GM20431 (cell line): ENCODE measurements at regions not wholly inside any gene's neighbourhood (a gene's known extent, or its start where the extent isn't known, plus 50 kb on each side); places are given as distances from the start of the nearest gene placed in this dataset.
"Not testable (repeated sequence)": the region's sequence is repeated elsewhere in the genome, so short reads cannot be mapped to it uniquely, and the experiment has no call there.

ENCODE experiments used
- in situ Hi-C: fragments of 300-500 bp; cut with MseI, MboI; formaldehyde crosslinking; loops from one replicate; pipeline ENCODE4 v1.15.0; 2020; ENCODE audit warnings: low sequenced_read_pairs; ENCODE audit not compliant: unreplicated experiment

DNA sequence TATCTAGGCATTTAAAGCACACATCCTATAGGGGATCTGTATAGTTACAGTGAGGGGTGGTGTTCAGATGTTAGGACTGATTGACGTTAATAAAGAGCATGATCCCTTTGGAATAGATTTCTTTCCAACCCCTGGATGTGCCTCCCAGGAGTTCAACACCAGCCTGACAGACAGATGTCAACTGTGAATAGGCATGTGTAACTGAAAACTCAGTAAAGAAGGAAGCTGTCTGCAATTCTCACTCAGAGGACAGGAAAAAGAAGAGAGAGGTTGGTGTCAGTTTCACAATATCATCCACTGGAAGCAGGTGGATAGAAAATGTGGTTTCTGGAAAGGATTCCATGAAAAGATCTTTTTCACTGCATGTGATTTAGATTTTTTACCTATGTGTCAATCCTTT, 396.3 kb downstream of the NSUN3 start:
- in situ Hi-C loops = no loop called here

DNA sequence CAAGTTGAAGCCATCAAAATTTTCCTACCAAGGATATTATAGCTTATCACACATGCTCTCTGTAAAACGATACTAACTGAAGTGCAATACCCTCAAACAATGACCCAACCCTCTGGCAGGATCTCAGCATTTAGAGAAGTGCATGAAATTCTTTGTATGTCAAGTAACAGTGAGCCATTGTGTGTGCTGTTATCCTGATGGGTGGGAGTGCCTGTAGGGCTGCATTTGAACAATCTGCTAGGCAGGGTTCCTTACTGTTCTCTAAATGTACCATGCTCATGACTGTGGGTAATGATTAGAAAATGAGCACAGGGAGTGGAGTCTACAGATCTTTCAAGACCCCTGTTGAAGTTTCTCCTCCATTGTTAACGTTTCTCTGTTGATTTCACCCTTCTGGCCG, 398.1 kb downstream of the NSUN3 start:
- in situ Hi-C loops = no loop called here

DNA sequence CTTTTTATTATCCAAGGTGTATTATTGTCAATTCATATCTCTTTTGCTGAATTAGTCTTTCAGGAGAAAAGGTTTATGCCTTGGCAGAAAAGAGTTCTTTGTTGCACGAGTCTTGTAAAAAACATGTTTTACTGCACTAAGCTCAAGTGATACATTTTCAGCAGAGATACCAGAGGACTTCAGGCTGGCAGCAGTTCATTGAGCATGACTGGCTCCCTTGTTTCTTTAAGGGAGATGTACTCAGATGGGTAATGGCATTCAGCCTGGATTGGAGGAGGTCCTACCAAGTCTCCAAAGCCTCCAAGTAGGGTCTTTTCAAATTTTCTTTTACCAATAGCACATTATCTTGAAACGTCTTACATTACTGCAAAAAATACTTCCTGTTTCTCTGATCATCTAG, 400.1 kb downstream of the NSUN3 start:
- in situ Hi-C loops = no loop called here

DNA sequence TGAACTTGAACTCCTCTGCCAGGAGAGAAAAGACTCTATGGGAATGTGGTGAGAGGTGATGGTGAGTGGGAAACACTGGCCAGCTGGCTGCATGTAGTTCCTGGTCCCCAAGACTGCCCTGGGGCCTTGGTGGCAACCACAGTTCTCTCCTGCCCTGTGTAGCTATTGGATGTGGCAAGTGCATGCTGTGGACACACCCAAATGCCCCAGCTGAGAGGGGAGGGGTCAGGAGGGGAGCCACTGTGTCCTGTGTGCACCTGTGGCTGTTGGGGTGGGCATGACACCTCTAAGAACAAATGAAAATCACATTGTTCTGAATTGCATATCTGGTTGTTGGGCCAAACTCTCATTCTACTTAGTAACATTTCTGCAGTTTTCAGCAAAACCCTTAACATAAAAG, 409.6 kb downstream of the NSUN3 start:
- in situ Hi-C loops = no loop called here

DNA sequence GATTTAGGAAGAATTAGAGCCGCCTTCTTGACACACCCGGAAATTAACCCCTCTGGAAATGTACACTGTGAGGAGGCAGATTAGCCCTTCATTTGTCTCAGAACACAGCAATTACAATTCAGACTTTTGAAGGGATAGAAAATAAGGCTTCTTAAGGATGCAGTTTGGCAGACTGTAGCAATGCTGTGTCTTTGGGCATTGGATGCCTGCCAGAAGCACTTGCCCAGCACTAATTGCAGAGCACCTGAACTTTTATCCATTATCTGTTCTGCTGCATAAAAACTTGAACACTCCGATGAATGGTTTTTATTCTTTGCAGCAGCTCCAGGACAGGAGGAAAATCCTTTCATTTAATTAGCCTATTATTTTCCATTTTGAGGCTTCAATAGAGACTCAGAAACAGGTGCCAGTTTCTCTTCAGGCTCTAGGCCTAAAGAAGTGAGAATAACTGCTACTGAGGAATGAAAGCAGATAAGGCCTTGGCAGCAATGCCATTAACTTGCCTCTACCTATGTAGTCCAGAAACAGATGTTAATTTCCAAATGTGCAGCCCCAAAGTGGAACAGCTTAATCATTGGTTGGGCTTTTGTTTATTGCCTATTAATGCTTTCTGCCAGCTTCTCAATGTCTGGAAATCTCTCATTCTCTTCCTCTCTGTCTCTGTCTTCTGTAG, 418.5 kb downstream of the NSUN3 start:
- in situ Hi-C loops = no loop called here

DNA sequence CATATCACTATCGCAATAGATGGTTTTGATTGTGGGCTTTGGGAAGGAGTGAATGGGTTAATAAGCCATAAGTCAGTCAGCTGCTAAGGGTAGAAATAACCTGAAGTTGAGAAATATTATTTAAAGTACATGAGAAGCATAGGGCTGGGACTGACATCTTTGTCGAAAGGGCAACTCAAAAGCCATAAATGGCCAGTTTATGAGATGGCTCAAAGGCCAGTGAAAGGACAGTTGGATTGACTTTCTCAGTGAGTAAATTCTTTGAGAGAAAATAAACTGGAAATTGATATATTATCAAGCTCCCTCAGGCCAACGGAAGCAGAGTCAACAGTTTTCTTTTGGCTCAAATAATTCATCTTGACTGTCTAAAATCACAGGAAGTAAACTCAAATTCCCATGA, 419.8 kb downstream of the NSUN3 start:
- in situ Hi-C loops = no loop called here

DNA sequence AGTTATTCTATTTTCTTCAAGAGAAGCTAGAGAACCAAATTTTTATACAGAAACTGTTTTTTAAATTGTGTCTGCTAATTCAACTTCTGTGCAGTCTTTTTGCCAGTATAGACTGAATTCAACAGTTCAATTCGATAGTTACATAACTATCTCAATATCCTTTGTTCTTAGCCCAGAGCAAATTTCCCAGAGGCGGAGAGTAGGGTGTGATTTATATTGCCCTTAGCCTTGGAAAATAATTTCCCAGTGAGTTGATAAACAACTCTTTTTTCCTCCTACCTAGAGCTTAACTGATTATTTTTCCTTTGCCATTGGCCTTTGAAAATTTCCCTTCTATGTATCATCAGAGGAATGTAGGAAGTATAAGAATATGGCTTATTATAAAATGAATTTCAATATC, 420.5 kb downstream of the NSUN3 start:
- in situ Hi-C loops = no loop called here

DNA sequence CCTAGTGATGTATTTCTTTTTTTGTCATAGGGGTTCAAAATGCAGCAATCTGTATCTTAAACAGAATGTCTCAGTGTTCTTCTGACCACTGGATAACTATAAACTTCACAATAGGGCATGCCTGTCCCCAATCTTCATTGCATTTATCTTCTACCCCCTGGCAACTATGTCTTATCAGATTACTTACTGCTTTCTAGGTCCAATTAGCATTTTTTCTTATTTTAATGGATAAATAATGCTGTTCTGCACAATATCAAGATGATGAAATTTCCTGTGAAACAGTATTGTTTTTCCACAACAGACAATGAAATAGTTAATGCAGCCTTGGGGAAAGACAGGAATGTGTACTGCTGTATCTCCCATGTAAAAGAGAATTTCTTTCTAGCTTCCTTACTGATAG, 432.1 kb downstream of the NSUN3 start:
- in situ Hi-C loops = no loop called here

DNA sequence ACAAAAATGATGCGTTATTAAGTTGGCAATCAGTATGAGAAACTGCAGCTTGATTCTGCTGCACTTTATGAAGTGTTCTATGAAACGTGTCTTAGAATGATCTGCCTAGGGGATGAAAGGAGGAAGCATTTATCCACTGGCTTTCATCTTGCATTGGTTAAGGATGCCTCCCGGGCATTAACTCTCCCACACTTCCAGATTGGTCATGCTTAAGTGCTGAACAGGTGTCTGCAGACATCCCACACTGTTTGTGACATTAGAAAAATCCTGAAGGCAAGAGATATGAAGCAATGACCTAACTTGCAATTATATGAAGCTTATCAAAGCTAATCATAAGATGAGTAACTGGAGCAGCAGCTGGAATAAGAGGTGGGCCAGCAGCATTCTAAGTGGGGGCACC, 437.3 kb downstream of the NSUN3 start:
- in situ Hi-C loops = no loop called here

DNA sequence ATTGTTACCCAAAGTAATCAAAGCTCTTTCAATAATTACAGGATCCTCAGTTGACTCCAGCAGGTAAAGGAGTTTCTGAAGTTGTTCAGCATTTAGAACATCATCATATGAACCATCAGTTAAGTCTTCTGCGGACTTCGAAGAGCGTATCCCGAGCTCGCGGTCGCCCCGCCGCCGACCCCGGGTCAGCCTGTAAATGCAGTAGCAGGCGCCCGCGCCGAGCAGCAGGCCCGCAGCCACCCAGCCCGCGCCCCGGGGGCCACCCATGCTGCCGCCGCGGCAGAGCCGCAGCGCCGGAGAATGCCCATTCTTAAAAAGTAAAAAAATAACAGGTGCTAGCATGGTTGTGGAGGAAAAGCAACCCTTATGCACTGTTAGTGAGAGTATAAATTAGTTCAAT, 444.5 kb downstream of the NSUN3 start:
- in situ Hi-C loops = not testable (repeated sequence)

DNA sequence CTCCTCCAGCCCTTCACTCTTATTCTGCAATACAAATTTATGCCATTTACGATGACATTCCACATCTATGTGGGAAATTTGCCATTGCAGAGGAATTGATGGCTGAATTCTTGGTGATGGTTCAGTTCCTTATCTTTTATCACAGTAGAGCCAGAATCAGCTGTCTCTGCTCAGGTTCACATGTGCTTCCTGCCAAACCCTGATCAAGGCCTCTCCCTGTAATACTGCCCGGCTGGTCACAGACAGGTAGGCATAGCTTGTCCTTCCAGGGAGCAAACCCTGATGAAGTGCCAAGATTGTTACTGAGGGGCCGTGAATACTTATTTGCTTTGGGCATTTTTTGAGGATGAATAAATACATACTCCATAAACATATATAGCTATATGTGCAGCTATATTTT, 450.0 kb downstream of the NSUN3 start:
- in situ Hi-C loops = no loop called here

DNA sequence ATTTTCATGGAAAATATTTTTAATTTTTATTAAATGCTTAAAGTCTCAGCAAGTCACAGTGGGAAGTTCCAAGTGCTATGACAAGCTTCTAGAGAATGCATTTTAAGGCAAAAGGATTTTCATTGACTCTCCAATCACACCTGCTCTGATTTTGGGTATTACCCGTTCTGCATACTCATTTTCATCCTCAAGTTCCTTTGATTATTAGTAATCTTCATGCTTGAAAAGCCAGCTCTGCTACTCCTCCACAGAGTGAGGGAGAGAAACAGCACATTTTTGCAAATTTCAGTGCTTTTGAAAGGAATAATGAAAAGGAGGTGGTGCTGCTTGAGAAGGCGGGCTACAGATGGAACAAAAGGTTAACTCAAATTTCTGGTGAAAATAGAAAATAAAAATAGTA, 450.7 kb downstream of the NSUN3 start:
- in situ Hi-C loops = no loop called here

DNA sequence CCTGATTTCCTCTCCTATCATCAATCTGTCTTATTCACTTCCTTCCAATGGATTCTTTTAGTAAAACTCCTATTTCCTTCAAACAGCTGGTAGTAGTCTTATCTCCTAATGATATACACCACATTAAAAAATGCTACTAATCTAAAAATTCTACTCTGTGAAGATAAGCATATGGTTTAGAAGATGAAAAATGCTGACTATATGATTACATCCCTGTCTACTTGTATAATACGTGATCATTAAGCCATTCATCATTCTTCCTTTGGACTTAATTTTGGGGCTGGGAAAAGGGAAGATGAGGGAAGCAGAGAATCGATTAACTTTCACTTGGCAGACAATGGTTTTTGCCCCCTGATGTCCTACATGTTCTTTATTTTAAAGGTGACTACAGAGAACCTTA, 453.1 kb downstream of the NSUN3 start:
- in situ Hi-C loops = no loop called here

DNA sequence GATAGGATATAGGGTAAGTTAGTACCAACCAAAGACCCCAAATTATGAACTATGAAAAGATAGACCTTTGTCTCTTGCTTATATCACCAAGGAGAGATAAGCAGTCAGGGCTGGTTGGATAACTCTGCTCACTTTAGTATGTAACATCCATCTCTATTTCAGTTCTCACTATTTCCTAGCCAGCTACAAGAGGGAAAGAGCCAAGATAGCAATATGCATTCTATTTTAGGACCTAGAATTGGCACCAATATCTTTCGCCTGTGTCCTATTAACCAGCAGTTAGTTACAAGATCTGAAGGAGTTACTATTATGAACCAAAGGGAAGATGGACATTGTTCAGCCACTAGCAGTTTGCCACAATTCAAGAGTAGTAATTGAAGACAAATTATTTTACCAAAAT, 457.5 kb downstream of the NSUN3 start:
- in situ Hi-C loops = no loop called here

DNA sequence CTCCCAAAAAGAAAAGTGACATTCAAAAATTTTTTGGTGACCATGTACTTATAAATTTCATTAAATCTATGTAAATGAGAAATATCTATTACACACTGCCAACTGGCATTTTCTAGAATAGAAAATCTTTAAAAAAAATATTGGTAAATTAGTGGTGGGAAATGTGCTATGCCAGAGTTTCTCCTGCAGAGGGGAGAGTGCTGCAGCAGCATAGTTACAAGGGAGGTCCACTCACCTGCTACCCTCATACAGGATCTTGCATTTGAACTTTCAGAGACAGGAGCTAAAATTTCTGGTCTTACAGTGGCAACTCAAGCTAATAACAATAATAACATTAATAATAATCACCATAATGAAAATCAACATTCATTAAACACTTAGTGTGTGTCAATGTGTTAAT, 459.6 kb downstream of the NSUN3 start:
- in situ Hi-C loops = no loop called here

DNA sequence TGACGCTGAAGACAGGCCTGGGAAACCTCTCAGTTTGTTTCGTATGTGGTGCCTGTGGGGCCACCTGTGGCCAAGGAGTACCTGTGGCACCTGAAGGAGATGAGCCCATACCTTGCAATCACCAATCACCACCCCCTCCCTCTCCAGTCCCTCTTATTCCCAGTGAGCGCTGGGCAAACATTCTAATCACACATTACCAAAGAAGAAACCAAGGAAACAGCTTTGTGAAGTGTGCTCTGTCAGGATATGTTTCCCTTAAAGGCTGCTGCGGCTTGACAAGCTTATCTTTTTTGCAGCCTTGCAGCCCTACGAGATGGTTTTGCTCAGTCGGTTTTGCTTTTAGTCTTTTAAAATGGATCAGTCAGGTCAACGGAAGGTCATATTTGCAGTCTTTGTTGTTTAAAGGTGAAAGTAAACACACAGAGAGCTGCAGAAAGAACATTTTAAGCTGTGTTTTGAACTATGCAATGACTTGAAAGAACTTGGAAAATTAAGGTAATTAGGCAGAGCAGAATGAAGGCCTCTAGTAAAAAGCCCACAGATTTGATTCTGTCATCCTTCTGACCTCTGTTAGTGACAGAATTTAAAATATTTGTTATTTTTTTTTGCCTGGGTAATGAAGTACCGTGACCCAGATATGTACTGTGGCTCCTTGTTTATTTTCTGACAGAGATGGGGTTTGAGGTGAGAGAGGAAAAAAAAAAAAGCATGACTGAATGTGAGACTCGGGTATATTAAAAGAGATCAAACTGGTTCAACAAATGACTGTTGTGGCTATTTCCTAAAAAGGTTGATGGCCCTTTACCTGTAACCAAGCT, 461.4 kb downstream of the NSUN3 start:
- in situ Hi-C loops = no loop called here

DNA sequence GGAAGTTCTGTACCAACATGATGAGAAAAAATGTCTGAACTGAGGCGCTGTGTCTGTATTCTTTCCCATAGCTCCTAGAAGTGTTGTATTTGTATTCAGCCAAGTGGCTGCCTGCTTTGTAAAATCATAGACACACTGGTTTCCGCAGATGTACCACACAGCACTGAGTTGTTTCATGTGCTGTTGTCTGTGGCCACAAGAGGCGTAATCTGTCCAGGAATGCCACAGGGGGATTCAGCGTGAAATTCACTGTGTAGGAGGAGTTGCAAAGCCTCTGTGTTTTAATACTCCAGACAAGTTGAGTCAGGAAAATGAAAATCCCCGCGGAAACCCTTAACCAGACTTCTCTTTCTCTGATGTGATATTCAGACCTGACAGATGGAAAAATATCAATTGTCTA, 462.2 kb downstream of the NSUN3 start:
- in situ Hi-C loops = no loop called here

DNA sequence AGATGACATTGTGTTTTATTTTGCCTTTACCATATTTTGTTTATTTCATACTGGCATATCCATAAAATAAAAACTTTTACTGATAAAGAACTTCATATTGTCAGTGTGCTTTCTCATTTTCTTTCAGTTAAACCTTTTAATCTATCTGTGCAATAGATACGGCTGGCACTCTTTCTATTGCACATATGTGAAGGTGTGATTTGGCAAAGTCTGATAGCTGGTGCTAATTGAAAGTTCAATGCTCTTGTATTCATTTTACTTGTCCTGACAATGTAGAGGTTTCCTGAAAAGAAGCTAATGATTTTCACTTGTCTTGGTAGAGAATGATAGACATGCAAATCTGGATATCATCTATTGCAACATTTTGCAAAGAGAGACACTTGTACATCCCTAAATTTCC, 467.0 kb downstream of the NSUN3 start:
- in situ Hi-C loops = no loop called here

DNA sequence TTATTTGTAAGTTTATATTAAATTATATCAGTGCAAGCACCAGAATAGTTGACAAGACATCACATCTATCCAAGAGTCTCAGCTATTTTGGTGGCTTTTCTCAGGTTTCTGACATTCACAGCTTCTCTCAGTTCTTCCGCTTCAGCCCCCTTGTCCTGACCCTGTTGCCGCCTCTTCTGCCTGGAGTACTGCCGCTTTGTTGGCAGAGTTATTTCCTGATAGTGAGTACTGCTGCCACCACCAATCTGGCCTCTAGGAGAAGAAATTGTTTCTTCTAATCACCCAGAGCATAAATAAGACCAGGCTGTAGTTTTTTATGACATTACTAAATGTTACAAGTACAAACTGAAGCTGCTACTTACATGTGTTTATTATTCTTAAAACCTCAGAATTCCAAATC, 470.1 kb downstream of the NSUN3 start:
- in situ Hi-C loops = no loop called here

DNA sequence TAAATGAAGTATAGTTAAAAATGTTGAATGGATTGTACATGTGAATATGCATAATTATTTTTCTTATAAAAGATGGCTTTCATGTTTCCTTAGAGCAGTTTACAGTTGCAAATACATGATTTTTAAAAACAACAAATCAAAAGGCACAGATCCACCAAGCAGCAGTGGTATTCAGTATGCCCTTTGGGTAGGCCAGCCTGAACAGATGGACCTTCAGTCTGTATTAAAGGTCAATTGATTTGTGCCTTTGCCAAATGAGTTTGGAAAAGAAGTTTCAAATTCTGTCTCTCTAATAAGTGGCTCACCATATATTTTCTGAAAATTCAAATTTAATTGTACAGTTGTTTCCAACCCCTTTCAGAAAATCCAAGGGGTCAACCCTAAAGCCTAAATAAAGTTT, 477.1 kb downstream of the NSUN3 start:
- in situ Hi-C loops = no loop called here

DNA sequence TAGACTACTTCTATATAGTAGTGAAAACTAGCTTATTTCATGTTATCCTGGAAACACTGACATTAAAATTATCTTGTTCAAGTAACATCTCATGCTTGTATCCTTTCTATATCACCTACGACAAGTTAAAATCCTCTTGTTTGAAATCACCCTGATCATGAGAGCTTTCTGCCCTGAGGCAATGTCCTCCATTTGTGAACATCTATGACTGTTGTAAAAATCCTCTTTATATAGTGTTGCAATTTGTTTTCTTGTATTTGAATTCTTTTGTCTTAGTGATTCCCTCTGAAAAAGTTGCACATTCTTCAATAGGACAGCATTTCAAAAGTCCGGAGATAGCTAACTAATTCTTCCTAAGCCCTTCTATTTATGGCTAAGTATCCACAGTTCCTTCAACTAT, 480.3 kb downstream of the NSUN3 start:
- in situ Hi-C loops = no loop called here
